ENCODE measurements at regions not wholly inside any gene's neighbourhood (a gene's known extent, or its start where the extent isn't known, plus 50 kb on each side); places are given as distances from the start of the nearest gene placed in this dataset.

GRCh38 chr15:98439523-98439942 is 208.8 kb upstream of the IGF1R start:
- Mint-ChIP-seq H3K9me3 (no peaks in the 10 kb centered on the region), H3K4me3 (no peak overlapping the region), H3K36me3 (ENCODE audit: low read depth) (no peaks in the 10 kb centered on the region), H3K27ac (no peak overlapping the region), H3K4me1 (ENCODE audit: low read depth) (no peaks in the 10 kb centered on the region), H3K27me3 (peaks cover 1% of the 10 kb centered on the region)
- intact Hi-C loops (cut with micrococcal nuclease), result no loop called here

- Mint-ChIP-seq H3K4me3 (no peak overlapping the region), H3K4me1 (ENCODE audit: low read depth) (no peaks in the 10 kb centered on the region), H3K9me3 (no peaks in the 10 kb centered on the region), H3K36me3 (ENCODE audit: low read depth) (no peaks in the 10 kb centered on the region), H3K27me3 (no peaks in the 10 kb centered on the region), H3K27ac (no peak overlapping the region)
- intact Hi-C loops (cut with micrococcal nuclease), result loop anchor here (5.0 kb wide), 2 partner anchors 616 to 771 kb away; no protein-coding TSS in a partner anchor
These were observed 207.4 kb upstream of the IGF1R start for GRCh38 chr15:98440917-98441316.

- intact Hi-C loops (cut with micrococcal nuclease), result loop anchor here (5.0 kb wide), 2 partner anchors 616 to 771 kb away; no protein-coding TSS in a partner anchor
- no peaks in the 10 kb centered on the region for H3K9me3 Mint-ChIP-seq
- H3K36me3 Mint-ChIP-seq (ENCODE audit: low read depth), result no peaks in the 10 kb centered on the region
- no peaks in the 10 kb centered on the region for H3K4me1 Mint-ChIP-seq (ENCODE audit: low read depth)
- no peaks in the 10 kb centered on the region for H3K27me3 Mint-ChIP-seq
- no peak overlapping the region for H3K27ac Mint-ChIP-seq
- no peak overlapping the region for H3K4me3 Mint-ChIP-seq
These were observed 206.7 kb upstream of the IGF1R start for GRCh38 chr15:98441599-98441998.

- Mint-ChIP-seq H3K9me3 (no peaks in the 10 kb centered on the region), H3K4me1 (ENCODE audit: low read depth) (no peaks in the 10 kb centered on the region), H3K27me3 (no peaks in the 10 kb centered on the region), H3K4me3 (no peak overlapping the region), H3K27ac (no peak overlapping the region), H3K36me3 (ENCODE audit: low read depth) (no peaks in the 10 kb centered on the region)
- intact Hi-C loops (cut with micrococcal nuclease), result loop anchor here (1.0 to 5.0 kb wide), 3 partner anchors 615 to 770 kb away; no protein-coding TSS in a partner anchor
These were observed 205.9 kb upstream of the IGF1R start for GRCh38 chr15:98442379-98442833.

GRCh38 chr15:98442901-98443300 is 205.4 kb upstream of the IGF1R start:
- Mint-ChIP-seq H3K27me3 (no peaks in the 10 kb centered on the region), H3K4me1 (ENCODE audit: low read depth) (no peaks in the 10 kb centered on the region), H3K9me3 (no peaks in the 10 kb centered on the region), H3K4me3 (no peak overlapping the region), H3K36me3 (ENCODE audit: low read depth) (no peaks in the 10 kb centered on the region), H3K27ac (no peak overlapping the region)
- intact Hi-C loops (cut with micrococcal nuclease), result loop anchor here (1.0 to 5.0 kb wide), 3 partner anchors 614 to 769 kb away; no protein-coding TSS in a partner anchor

- H3K27me3 Mint-ChIP-seq, result no peaks in the 10 kb centered on the region
- no peaks in the 10 kb centered on the region for H3K36me3 Mint-ChIP-seq (ENCODE audit: low read depth)
- H3K9me3 Mint-ChIP-seq, result no peaks in the 10 kb centered on the region
- H3K27ac Mint-ChIP-seq, result no peak overlapping the region
- H3K4me3 Mint-ChIP-seq, result no peak overlapping the region
- no peaks in the 10 kb centered on the region for H3K4me1 Mint-ChIP-seq (ENCODE audit: low read depth)
- intact Hi-C loops (cut with micrococcal nuclease), result loop anchor here (5.0 kb wide), 2 partner anchors 614 to 769 kb away; no protein-coding TSS in a partner anchor
These were observed 204.8 kb upstream of the IGF1R start for GRCh38 chr15:98443526-98443925.

- H3K4me1 Mint-ChIP-seq (ENCODE audit: low read depth), result no peaks in the 10 kb centered on the region
- H3K27ac Mint-ChIP-seq, result no peak overlapping the region
- no peaks in the 10 kb centered on the region for H3K36me3 Mint-ChIP-seq (ENCODE audit: low read depth)
- H3K27me3 Mint-ChIP-seq, result no peaks in the 10 kb centered on the region
- no peak overlapping the region for H3K4me3 Mint-ChIP-seq
- H3K9me3 Mint-ChIP-seq, result no peaks in the 10 kb centered on the region
- intact Hi-C loops (cut with micrococcal nuclease), result loop anchor here (5.0 kb wide), 2 partner anchors 613 to 768 kb away; no protein-coding TSS in a partner anchor
These were observed 204.2 kb upstream of the IGF1R start for GRCh38 chr15:98444138-98444537.

- H3K9me3 Mint-ChIP-seq, result no peaks in the 10 kb centered on the region
- no peak overlapping the region for H3K27ac Mint-ChIP-seq
- intact Hi-C loops (cut with micrococcal nuclease), result no loop called here
- H3K4me1 Mint-ChIP-seq (ENCODE audit: low read depth), result no peaks in the 10 kb centered on the region
- no peaks in the 10 kb centered on the region for H3K27me3 Mint-ChIP-seq
- no peaks in the 10 kb centered on the region for H3K36me3 Mint-ChIP-seq (ENCODE audit: low read depth)
- no peak overlapping the region for H3K4me3 Mint-ChIP-seq
These were observed 203.0 kb upstream of the IGF1R start for GRCh38 chr15:98445315-98445714.

- intact Hi-C loops (cut with micrococcal nuclease), result no loop called here
- Mint-ChIP-seq H3K36me3 (ENCODE audit: low read depth) (no peaks in the 10 kb centered on the region), H3K27ac (no peak overlapping the region), H3K4me1 (ENCODE audit: low read depth) (no peaks in the 10 kb centered on the region), H3K4me3 (no peak overlapping the region), H3K27me3 (no peaks in the 10 kb centered on the region), H3K9me3 (no peaks in the 10 kb centered on the region)
These were observed 202.3 kb upstream of the IGF1R start for GRCh38 chr15:98446083-98446482.

GRCh38 chr15:98447069-98447468 is 201.3 kb upstream of the IGF1R start:
- H3K36me3 Mint-ChIP-seq (ENCODE audit: low read depth), result no peaks in the 10 kb centered on the region
- H3K27ac Mint-ChIP-seq, result no peak overlapping the region
- intact Hi-C loops (cut with micrococcal nuclease), result no loop called here
- H3K9me3 Mint-ChIP-seq, result no peaks in the 10 kb centered on the region
- no peak overlapping the region for H3K4me3 Mint-ChIP-seq
- H3K27me3 Mint-ChIP-seq, result no peaks in the 10 kb centered on the region
- no peaks in the 10 kb centered on the region for H3K4me1 Mint-ChIP-seq (ENCODE audit: low read depth)

GRCh38 chr15:98451236-98451635 is 197.1 kb upstream of the IGF1R start:
- Mint-ChIP-seq H3K4me1 (ENCODE audit: low read depth) (no peaks in the 10 kb centered on the region), H3K4me3 (no peak overlapping the region), H3K36me3 (ENCODE audit: low read depth) (no peaks in the 10 kb centered on the region), H3K27me3 (no peaks in the 10 kb centered on the region), H3K27ac (no peak overlapping the region), H3K9me3 (no peaks in the 10 kb centered on the region)
- intact Hi-C loops (cut with micrococcal nuclease), result no loop called here

GRCh38 chr15:98452238-98452637 is 196.1 kb upstream of the IGF1R start:
- Mint-ChIP-seq H3K9me3 (no peaks in the 10 kb centered on the region), H3K36me3 (ENCODE audit: low read depth) (no peaks in the 10 kb centered on the region), H3K4me1 (ENCODE audit: low read depth) (no peaks in the 10 kb centered on the region), H3K4me3 (no peak overlapping the region), H3K27me3 (no peaks in the 10 kb centered on the region), H3K27ac (no peak overlapping the region)
- intact Hi-C loops (cut with micrococcal nuclease), result no loop called here

- Mint-ChIP-seq H3K27me3 (peaks cover 5% of the 10 kb centered on the region), H3K4me1 (ENCODE audit: low read depth) (no peaks in the 10 kb centered on the region), H3K4me3 (no peak overlapping the region)
These were observed 192.4 kb upstream of the IGF1R start for GRCh38 chr15:98455904-98456303.

GRCh38 chr15:98476559-98476958 is 171.8 kb upstream of the IGF1R start:
- intact Hi-C loops (cut with micrococcal nuclease), result no loop called here
- Mint-ChIP-seq H3K4me3 (no peak overlapping the region), H3K36me3 (ENCODE audit: low read depth) (no peaks in the 10 kb centered on the region), H3K27me3 (no peaks in the 10 kb centered on the region), H3K4me1 (ENCODE audit: low read depth) (no peaks in the 10 kb centered on the region), H3K9me3 (peaks cover 50% of the 10 kb centered on the region), H3K27ac (no peak overlapping the region)

More at GRCh38 chr15:98455904-98456303, 192.4 kb upstream of the IGF1R start:
- intact Hi-C loops (cut with micrococcal nuclease), result loop anchor here (5.0 kb wide), 1 partner anchor 51 kb away; no protein-coding TSS in a partner anchor
- H3K9me3 Mint-ChIP-seq, result no peaks in the 10 kb centered on the region
- H3K27ac Mint-ChIP-seq, result no peak overlapping the region
- H3K36me3 Mint-ChIP-seq (ENCODE audit: low read depth), result no peaks in the 10 kb centered on the region

GRCh38 chr15:98480844-98481243 is 167.5 kb upstream of the IGF1R start:
- H3K36me3 Mint-ChIP-seq (ENCODE audit: low read depth), result no peaks in the 10 kb centered on the region
- peaks cover 37% of the 10 kb centered on the region for H3K9me3 Mint-ChIP-seq
- intact Hi-C loops (cut with micrococcal nuclease), result no loop called here
- H3K27ac Mint-ChIP-seq, result no peak overlapping the region
- no peak overlapping the region for H3K4me3 Mint-ChIP-seq
- H3K4me1 Mint-ChIP-seq (ENCODE audit: low read depth), result no peaks in the 10 kb centered on the region
- H3K27me3 Mint-ChIP-seq, result no peaks in the 10 kb centered on the region
